Astrocyte (in vitro differentiated cells and primary cell): ENCODE measurements at regions not wholly inside any gene's neighbourhood (a gene's known extent, or its start where the extent isn't known, plus 50 kb on each side); places are given as distances from the start of the nearest gene placed in this dataset.
"Not testable (repeated sequence)": the region's sequence is repeated elsewhere in the genome, so short reads cannot be mapped to it uniquely, and the experiment has no call there.

ENCODE experiments used
- DNase-seq: peaks from one replicate; pipeline ENCODE4 v3.0.0-alpha.2; 2010; ENCODE audit warnings: low read depth
- FAIRE-seq: peaks from 2 replicates; lab custom pipeline; 2011; peaks lifted over from hg19 to GRCh38; lab: Jason Lieb, UNC
- H2AFZ ChIP-seq: 2 replicates; pipeline ENCODE4 v1.6.0; 2012; ENCODE audit warnings: low read depth, low read length, inconsistent platforms
- H3K27ac ChIP-seq: 2 replicates; pipeline ENCODE4 v1.5.1; 2011; ENCODE audit warnings: low read depth, low read length, inconsistent platforms
- H3K27me3 ChIP-seq: 2 replicates; pipeline ENCODE4 v1.6.0; 2011; ENCODE audit warnings: low read length, inconsistent platforms; ENCODE audit not compliant: insufficient read depth
- H3K36me3 ChIP-seq: 2 replicates; pipeline ENCODE4 v1.5.1; 2011; ENCODE audit warnings: low read length, inconsistent platforms; ENCODE audit not compliant: insufficient read depth
- H3K4me1 ChIP-seq: 2 replicates; pipeline ENCODE4 v1.5.1; 2011; ENCODE audit warnings: low read length, inconsistent platforms; ENCODE audit not compliant: insufficient read depth
- H3K4me2 ChIP-seq: 2 replicates; pipeline ENCODE4 v1.6.0; 2012; ENCODE audit warnings: low read length, inconsistent platforms
- H3K4me3 ChIP-seq: 2 replicates; pipeline ENCODE4 v1.5.1; 2011; ENCODE audit warnings: low read depth, mild to moderate bottlenecking, low read length, inconsistent platforms; ENCODE audit not compliant: insufficient read depth
- H3K79me2 ChIP-seq: 2 replicates; pipeline ENCODE4 v1.6.0; 2012; ENCODE audit warnings: mild to moderate bottlenecking, low read length, inconsistent platforms; ENCODE audit not compliant: insufficient read depth
- H3K9ac ChIP-seq: 2 replicates; pipeline ENCODE4 v1.6.0; 2012; ENCODE audit warnings: mild to moderate bottlenecking, low read length, inconsistent platforms
- H3K9me3 ChIP-seq: 2 replicates; pipeline ENCODE4 v1.5.1; 2012; ENCODE audit warnings: low read depth, mild to moderate bottlenecking, low read length, inconsistent platforms; ENCODE audit not compliant: insufficient read depth
- H4K20me1 ChIP-seq: 2 replicates; pipeline ENCODE4 v1.6.0; 2012; ENCODE audit warnings: low read length, inconsistent platforms; ENCODE audit not compliant: insufficient read depth
- H3K27ac Mint-ChIP-seq: one replicate; pipeline ENCODE4 v1.8.0; 2021; ENCODE audit warnings: mild to moderate bottlenecking, mixed read lengths; ENCODE audit not compliant: unreplicated experiment
- H3K27me3 Mint-ChIP-seq: one replicate; pipeline ENCODE4 v1.8.0; 2021; ENCODE audit warnings: low read depth, mixed read lengths; ENCODE audit not compliant: unreplicated experiment
- H3K36me3 Mint-ChIP-seq: one replicate; pipeline ENCODE4 v1.8.0; 2021; ENCODE audit warnings: low read depth, mixed read lengths; ENCODE audit not compliant: unreplicated experiment
- H3K4me1 Mint-ChIP-seq: one replicate; pipeline ENCODE4 v1.8.0; 2021; ENCODE audit warnings: low read depth, mixed read lengths; ENCODE audit not compliant: unreplicated experiment
- H3K4me3 Mint-ChIP-seq: one replicate; pipeline ENCODE4 v1.8.0; 2021; ENCODE audit warnings: mild to moderate bottlenecking, moderate library complexity, mixed read lengths; ENCODE audit not compliant: unreplicated experiment
- H3K9me3 Mint-ChIP-seq: one replicate; pipeline ENCODE4 v1.8.0; 2021; ENCODE audit warnings: mild to moderate bottlenecking, mixed read lengths; ENCODE audit not compliant: unreplicated experiment
- EZH2 ChIP-seq: IDR thresholded peaks from 2 replicates; pipeline ENCODE4 v1.6.1; 2012; ENCODE audit warnings: mild to moderate bottlenecking, low read length, inconsistent platforms; ENCODE audit not compliant: insufficient read depth
- TF ChIP-seq, protein P1 (sequence below): IDR thresholded peaks from 2 replicates; pipeline ENCODE4 v1.5.1; 2011; ENCODE audit warnings: low read depth, mild to moderate bottlenecking, inconsistent platforms, low read length, moderate library complexity; ENCODE audit not compliant: insufficient read depth

GRCh38 chr1:229170274-229170673 is 100.6 kb upstream of the RAB4A start:
- Histone ChIP-seq H3K4me1 (no peaks in the 10 kb centered on the region), H4K20me1 (no peaks in the 10 kb centered on the region), H3K4me2 (no peak overlapping the region), H2AFZ (no peak overlapping the region), H3K27ac (no peak overlapping the region), H3K79me2 (no peaks in the 10 kb centered on the region), H3K9me3 (no peaks in the 10 kb centered on the region), H3K27me3 (no peaks in the 10 kb centered on the region), H3K9ac (no peak overlapping the region), H3K36me3 (no peaks in the 10 kb centered on the region), H3K4me3 (no peak overlapping the region)
- DNase-seq (no peak), FAIRE-seq (no peak)
- peaks cover 2% of the 10 kb centered on the region for H3K9me3 Mint-ChIP-seq
- peaks cover 38% of the 10 kb centered on the region for H3K27me3 Mint-ChIP-seq
- H3K4me1 Mint-ChIP-seq, result no peaks in the 10 kb centered on the region
- no peak overlapping the region for H3K4me3 Mint-ChIP-seq
- no peaks in the 10 kb centered on the region for H3K36me3 Mint-ChIP-seq
- TF ChIP-seq EZH2, result no peak
- TF ChIP-seq, protein P1, sequence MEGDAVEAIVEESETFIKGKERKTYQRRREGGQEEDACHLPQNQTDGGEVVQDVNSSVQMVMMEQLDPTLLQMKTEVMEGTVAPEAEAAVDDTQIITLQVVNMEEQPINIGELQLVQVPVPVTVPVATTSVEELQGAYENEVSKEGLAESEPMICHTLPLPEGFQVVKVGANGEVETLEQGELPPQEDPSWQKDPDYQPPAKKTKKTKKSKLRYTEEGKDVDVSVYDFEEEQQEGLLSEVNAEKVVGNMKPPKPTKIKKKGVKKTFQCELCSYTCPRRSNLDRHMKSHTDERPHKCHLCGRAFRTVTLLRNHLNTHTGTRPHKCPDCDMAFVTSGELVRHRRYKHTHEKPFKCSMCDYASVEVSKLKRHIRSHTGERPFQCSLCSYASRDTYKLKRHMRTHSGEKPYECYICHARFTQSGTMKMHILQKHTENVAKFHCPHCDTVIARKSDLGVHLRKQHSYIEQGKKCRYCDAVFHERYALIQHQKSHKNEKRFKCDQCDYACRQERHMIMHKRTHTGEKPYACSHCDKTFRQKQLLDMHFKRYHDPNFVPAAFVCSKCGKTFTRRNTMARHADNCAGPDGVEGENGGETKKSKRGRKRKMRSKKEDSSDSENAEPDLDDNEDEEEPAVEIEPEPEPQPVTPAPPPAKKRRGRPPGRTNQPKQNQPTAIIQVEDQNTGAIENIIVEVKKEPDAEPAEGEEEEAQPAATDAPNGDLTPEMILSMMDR, result no peak
- H3K27ac Mint-ChIP-seq, result no peak overlapping the region

GRCh38 chr1:229170778-229171505 is 100.0 kb upstream of the RAB4A start:
- DNase-seq, result no peak
- Mint-ChIP-seq H3K36me3 (no peaks in the 10 kb centered on the region), H3K9me3 (peaks cover 2% of the 10 kb centered on the region), H3K27ac (no peak overlapping the region), H3K4me3 (no peak overlapping the region), H3K27me3 (peaks cover 38% of the 10 kb centered on the region), H3K4me1 (no peaks in the 10 kb centered on the region)
- H3K4me2 ChIP-seq, result no peak overlapping the region
- H3K36me3 ChIP-seq, result no peaks in the 10 kb centered on the region
- H2AFZ ChIP-seq, result no peak overlapping the region
- H3K27me3 ChIP-seq, result no peaks in the 10 kb centered on the region
- no peak overlapping the region for H3K27ac ChIP-seq
- H3K4me3 ChIP-seq, result no peak overlapping the region
- no peaks in the 10 kb centered on the region for H3K4me1 ChIP-seq
- no peak for FAIRE-seq
- H3K79me2 ChIP-seq, result no peaks in the 10 kb centered on the region
- H4K20me1 ChIP-seq, result no peaks in the 10 kb centered on the region
- no peaks in the 10 kb centered on the region for H3K9me3 ChIP-seq
- no peak overlapping the region for H3K9ac ChIP-seq
- TF ChIP-seq EZH2, result no peak
- TF ChIP-seq, protein P1, result no peak

GRCh38 chr1:229171934-229172333 is 99.0 kb upstream of the RAB4A start:
- Histone ChIP-seq H4K20me1 (no peaks in the 10 kb centered on the region), H3K9me3 (no peaks in the 10 kb centered on the region)
- TF ChIP-seq, protein P1, result no peak
- TF ChIP-seq EZH2, result no peak

DNA sequence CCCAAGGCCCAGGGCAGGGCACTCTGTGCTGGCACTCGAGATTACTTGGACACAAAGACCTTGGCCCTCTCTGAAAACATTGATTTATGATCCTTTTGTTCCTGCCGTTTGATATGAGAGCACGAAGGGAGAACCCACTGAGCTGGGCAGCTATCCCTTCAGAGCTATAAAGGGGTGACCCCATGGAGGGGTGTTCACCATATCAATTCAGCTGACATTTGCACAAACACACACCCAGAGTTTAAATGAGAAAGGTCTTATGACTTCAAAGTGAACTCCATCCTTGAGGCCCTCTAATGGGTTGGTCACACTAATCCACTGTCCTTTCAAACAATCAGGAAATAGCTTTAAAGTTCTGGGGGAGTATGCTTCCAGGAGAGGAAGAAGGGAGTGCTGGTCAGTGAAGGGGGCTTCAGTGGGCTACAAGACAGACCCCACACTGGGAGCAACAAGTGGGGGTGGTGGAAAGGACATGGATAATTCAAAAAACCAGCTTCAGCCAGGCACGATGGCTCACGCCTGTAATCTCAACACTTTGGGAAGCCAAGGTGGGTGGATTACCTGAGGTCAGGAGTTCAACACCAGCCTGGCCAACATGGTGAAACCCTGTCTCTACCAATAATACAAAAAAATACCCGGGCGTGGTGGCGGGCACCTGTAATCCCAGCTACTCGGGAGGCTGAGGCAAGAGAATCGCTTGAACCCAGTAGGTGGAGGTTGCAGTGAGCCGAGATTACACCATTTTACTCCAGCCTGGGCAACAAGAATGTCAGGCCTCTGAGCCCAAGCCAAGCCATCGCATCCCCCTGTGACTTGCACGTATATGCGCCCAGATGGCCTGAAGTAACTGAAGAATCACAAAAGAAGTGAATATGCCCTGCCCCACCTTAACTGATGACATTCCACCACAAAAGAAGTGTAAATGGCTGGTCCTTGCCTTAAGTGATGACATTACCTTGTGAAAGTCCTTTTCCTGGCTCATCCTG is 97.1 kb upstream of the RAB4A start:
- not testable (repeated sequence) for FAIRE-seq, H3K36me3 ChIP-seq, H4K20me1 ChIP-seq, H3K27me3 ChIP-seq, H3K36me3 Mint-ChIP-seq, H3K9me3 ChIP-seq, H3K4me2 ChIP-seq, H3K4me1 Mint-ChIP-seq, H3K27ac ChIP-seq, H3K9ac ChIP-seq, H3K9me3 Mint-ChIP-seq, H3K27ac Mint-ChIP-seq, H2AFZ ChIP-seq, H3K79me2 ChIP-seq, DNase-seq, H3K4me1 ChIP-seq, H3K4me3 Mint-ChIP-seq, H3K4me3 ChIP-seq
- peaks cover 28% of the 10 kb centered on the region for H3K27me3 Mint-ChIP-seq

More at GRCh38 chr1:229171934-229172333, 99.0 kb upstream of the RAB4A start:
- H3K4me3 Mint-ChIP-seq, result no peak overlapping the region
- H3K4me3 ChIP-seq, result no peak overlapping the region
- DNase-seq, result no peak
- H3K27ac ChIP-seq, result no peak overlapping the region
- peaks cover 35% of the 10 kb centered on the region for H3K27me3 Mint-ChIP-seq
- peaks cover 2% of the 10 kb centered on the region for H3K9me3 Mint-ChIP-seq
- no peaks in the 10 kb centered on the region for H3K36me3 Mint-ChIP-seq
- FAIRE-seq, result no peak
- H3K79me2 ChIP-seq, result no peaks in the 10 kb centered on the region
- H3K4me2 ChIP-seq, result no peak overlapping the region
- no peak overlapping the region for H3K9ac ChIP-seq
- H2AFZ ChIP-seq, result no peak overlapping the region
- no peak overlapping the region for H3K27ac Mint-ChIP-seq
- H3K27me3 ChIP-seq, result no peaks in the 10 kb centered on the region
- no peaks in the 10 kb centered on the region for H3K4me1 Mint-ChIP-seq
- H3K36me3 ChIP-seq, result no peaks in the 10 kb centered on the region
- no peaks in the 10 kb centered on the region for H3K4me1 ChIP-seq
